ENCODE measurements at regions not wholly inside any gene's neighbourhood (a gene's known extent, or its start where the extent isn't known, plus 50 kb on each side); places are given as distances from the start of the nearest gene placed in this dataset.
A peak's percentile ranks its signal among the peaks of the same experiment; 100 is the strongest.

DNA sequence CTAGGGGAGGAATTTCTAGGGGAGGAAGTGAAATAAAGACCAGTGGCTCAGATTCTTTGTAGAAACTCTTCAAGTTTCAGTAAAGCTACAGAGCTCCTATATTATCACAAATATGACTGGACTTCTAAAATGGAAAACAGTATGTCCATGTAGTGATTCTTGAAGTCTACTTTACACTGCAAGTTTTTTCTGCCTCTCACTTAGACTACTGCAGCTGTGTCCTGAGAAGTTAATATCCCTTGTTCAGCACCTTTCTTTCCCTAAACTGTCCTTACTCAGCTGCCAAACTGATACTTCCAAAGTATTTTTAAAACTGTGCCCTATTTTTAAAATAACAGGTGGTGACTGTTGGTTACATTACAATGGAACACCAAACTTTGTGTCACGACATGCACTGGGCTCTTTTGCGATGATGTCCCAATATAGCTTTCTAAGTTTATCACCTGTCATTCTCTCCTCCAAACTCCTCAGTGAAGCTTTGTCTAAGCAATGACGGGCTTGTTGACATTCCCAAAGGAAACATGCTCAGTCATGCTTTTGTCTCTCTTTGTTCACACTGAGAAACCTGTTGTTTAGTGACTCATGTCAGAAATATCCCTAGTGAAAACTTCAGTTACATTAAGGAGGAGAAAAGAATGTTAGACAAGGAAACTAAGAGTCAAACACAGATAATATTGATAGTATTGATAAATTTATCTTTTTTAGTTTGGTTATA, 341.1 kb downstream of the ARL6IP6 start (continued):
- TF ChIP-seq ZKSCAN5 (CRISPR knock-in tag; IDR thresholded peaks at IDR 0.05) = no peak
- no peak for TF ChIP-seq SIN3A (IDR thresholded peaks at IDR 0.05; ENCODE audit: borderline replicate concordance, low read depth, low read length)
- no peak for TF ChIP-seq ZNF737 (CRISPR knock-in tag; IDR thresholded peaks at IDR 0.05; ENCODE audit: borderline replicate concordance)
- no peak for TF ChIP-seq ZNF720 (CRISPR knock-in tag; IDR thresholded peaks at IDR 0.05)
- no peak for TF ChIP-seq CEBPB (IDR thresholded peaks at IDR 0.05; ENCODE audit: borderline replicate concordance, low read depth, low read length)
- no peak for TF ChIP-seq ZNF180 (CRISPR knock-in tag; IDR thresholded peaks at IDR 0.05; ENCODE audit: borderline replicate concordance, low read depth)
- peak; percentile 47; the same call in 1 of the 2 replicates for TF ChIP-seq SOX5 (CRISPR knock-in tag; IDR thresholded peaks at IDR 0.05; ENCODE audit: borderline replicate concordance)
- no peak for TF ChIP-seq GPN1 (CRISPR knock-in tag; IDR thresholded peaks at IDR 0.05; ENCODE audit: borderline replicate concordance)
- no peak for TF ChIP-seq MAF1 (CRISPR knock-in tag; IDR thresholded peaks at IDR 0.05; ENCODE audit: borderline replicate concordance)
- no peak for TF ChIP-seq CCDC6 (CRISPR knock-in tag; IDR thresholded peaks at IDR 0.05)
- no peak for TF ChIP-seq EEA1 (CRISPR knock-in tag; IDR thresholded peaks at IDR 0.05; ENCODE audit: borderline replicate concordance)
- TF ChIP-seq, protein P1, sequence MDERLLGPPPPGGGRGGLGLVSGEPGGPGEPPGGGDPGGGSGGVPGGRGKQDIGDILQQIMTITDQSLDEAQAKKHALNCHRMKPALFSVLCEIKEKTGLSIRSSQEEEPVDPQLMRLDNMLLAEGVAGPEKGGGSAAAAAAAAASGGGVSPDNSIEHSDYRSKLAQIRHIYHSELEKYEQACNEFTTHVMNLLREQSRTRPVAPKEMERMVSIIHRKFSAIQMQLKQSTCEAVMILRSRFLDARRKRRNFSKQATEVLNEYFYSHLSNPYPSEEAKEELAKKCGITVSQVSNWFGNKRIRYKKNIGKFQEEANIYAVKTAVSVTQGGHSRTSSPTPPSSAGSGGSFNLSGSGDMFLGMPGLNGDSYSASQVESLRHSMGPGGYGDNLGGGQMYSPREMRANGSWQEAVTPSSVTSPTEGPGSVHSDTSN (CRISPR knock-in tag; IDR thresholded peaks at IDR 0.05) = no peak

DNA sequence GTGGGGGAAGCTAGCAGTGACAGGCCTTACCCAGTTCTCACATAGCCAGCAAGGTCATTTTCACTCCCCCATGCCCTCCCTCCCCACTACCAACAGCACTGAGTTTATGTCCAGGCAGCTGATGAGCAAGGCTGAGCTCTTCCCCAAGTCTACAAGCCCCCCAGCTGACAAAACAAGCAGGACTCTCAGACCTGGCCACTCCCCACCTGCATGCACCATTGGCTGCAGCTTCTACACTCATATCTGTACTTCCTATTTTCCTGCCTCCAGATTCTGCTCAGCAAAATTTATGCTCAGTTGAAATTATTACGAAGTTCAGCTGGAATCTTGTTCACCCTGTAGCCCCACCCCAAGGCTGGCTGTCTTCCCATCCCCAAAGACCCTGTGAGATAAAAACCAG, 339.3 kb downstream of the ARL6IP6 start:
- H4K20me1 ChIP-seq (ENCODE audit: insufficient read depth, low read length) = no peaks in the 10 kb centered on the region
- in situ Hi-C loops (cut with HindIII; ENCODE audit: extremely low pct_ligation_motif_present, low pct_unique_long_range_greater_than_20kb) = no loop called here

More for the DNA sequence above, 339.3 kb downstream of the ARL6IP6 start:
- no peaks in the 10 kb centered on the region for H3K27me3 ChIP-seq (ENCODE audit: control insufficient read depth in 1 of 2, insufficient read depth in 2 of 2, low read length in 2 of 2)
- DNase-seq (ENCODE audit: low spot score) (no peak), ATAC-seq (no peak), FAIRE-seq (no peak)
- H3K36me3 ChIP-seq (replicated peaks in 1 of 2; ENCODE audit: control insufficient read depth in 1 of 2, insufficient read depth in 2 of 2, low read length in 2 of 2) = no peaks in the 10 kb centered on the region
- H3K79me2 ChIP-seq (ENCODE audit: insufficient read depth, low read length) = no peaks in the 10 kb centered on the region
- ChIA-PET CTCF (ENCODE audit: low intra/inter-chr PET ratio, low total read pairs) (no interaction called here), POLR2A (no interaction called here)
- no peak overlapping the region for H3K9ac ChIP-seq (ENCODE audit: insufficient read depth, low read depth, low read length)
- H3K4me2 ChIP-seq (ENCODE audit: low read depth, low read length) = no peak overlapping the region
- TF ChIP-seq PITX1 (CRISPR knock-in tag; IDR thresholded peaks at IDR 0.05) = no peak
- no peak for TF ChIP-seq MAFF (IDR thresholded peaks at IDR 0.05; ENCODE audit: low read depth, low read length)
- TF ChIP-seq, protein P2, sequence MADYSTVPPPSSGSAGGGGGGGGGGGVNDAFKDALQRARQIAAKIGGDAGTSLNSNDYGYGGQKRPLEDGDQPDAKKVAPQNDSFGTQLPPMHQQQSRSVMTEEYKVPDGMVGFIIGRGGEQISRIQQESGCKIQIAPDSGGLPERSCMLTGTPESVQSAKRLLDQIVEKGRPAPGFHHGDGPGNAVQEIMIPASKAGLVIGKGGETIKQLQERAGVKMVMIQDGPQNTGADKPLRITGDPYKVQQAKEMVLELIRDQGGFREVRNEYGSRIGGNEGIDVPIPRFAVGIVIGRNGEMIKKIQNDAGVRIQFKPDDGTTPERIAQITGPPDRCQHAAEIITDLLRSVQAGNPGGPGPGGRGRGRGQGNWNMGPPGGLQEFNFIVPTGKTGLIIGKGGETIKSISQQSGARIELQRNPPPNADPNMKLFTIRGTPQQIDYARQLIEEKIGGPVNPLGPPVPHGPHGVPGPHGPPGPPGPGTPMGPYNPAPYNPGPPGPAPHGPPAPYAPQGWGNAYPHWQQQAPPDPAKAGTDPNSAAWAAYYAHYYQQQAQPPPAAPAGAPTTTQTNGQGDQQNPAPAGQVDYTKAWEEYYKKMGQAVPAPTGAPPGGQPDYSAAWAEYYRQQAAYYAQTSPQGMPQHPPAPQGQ (CRISPR knock-in tag; IDR thresholded peaks at IDR 0.05; ENCODE audit: borderline replicate concordance) = no peak
- H3K4me3 ChIP-seq (replicated peaks in 1 of 3; ENCODE audit: insufficient read depth in 1 of 3, low read depth in 2 of 3, low read length in 3 of 3) = no peak overlapping the region
- H3K4me1 ChIP-seq (ENCODE audit: insufficient read depth, low read length) = no peaks in the 10 kb centered on the region
- BruUV-seq (replicated peaks) = no TSS peak
- H2AFZ ChIP-seq (ENCODE audit: low read length) = no peak overlapping the region
- H3K9me3 ChIP-seq (ENCODE audit: low read length) = no peaks in the 10 kb centered on the region
- 0% methylated on average over 1 of the region's 1 CpG for WGBS (ENCODE audit: low lambda C conversion rate)
- no peak overlapping the region for H3K27ac ChIP-seq (ENCODE audit: extremely low read length, insufficient read depth, low read length)
- intact Hi-C loops (cut with micrococcal nuclease; ENCODE audit: unreplicated experiment) = no loop called here

All from HepG2 (cell line).